GM23338 (cell line): ENCODE measurements at regions not wholly inside any gene's neighbourhood (a gene's known extent, or its start where the extent isn't known, plus 50 kb on each side); places are given as distances from the start of the nearest gene placed in this dataset.

Experiments
- ATAC-seq: fragments of 200-7000 bp; cut with Tn5 transposase; 3 replicates; pipeline ENCODE4 v1.9.1; 2020
- DNase-seq: peaks from one replicate; pipeline ENCODE4 v3.0.0-alpha.2; 2015; ENCODE audit warnings: low spot score
- H2AFZ ChIP-seq: fragments of 200-600 bp; sonication (generic); 2 replicates; pipeline ENCODE4 v1.8.0; 2016; ENCODE audit warnings: antibody characterized with exemption, mild to moderate bottlenecking, moderate library complexity
- H3F3A ChIP-seq: fragments of 200-600 bp; sonication (generic); replicated peaks from 2 replicates; pipeline ENCODE4 v1.8.0; 2017; ENCODE audit warnings: antibody characterized with exemption, mixed run types, low read depth
- H3K27ac ChIP-seq: fragments of 200-600 bp; sonication (generic); 2 replicates; pipeline ENCODE4 v1.6.1; 2016; ENCODE audit warnings: low read depth
- H3K27me3 ChIP-seq: fragments of 200-600 bp; sonication (generic); 2 replicates; pipeline ENCODE4 v1.8.0; 2016; ENCODE audit warnings: mild to moderate bottlenecking, mixed run types, moderate library complexity; ENCODE audit not compliant: insufficient read depth
- H3K36me3 ChIP-seq: fragments of 200-600 bp; sonication (generic); 2 replicates; pipeline ENCODE4 v1.8.0; 2016; ENCODE audit warnings: mild to moderate bottlenecking; ENCODE audit not compliant: insufficient read depth
- H3K4me1 ChIP-seq: fragments of 200-600 bp; sonication (generic); 2 replicates; pipeline ENCODE4 v1.8.0; 2016; ENCODE audit warnings: mild to moderate bottlenecking, moderate library complexity; ENCODE audit not compliant: insufficient read depth
- H3K4me2 ChIP-seq: fragments of 200-600 bp; sonication (generic); 2 replicates; pipeline ENCODE4 v1.7.1; 2017; ENCODE audit warnings: mixed run types
- H3K4me3 ChIP-seq: fragments of 200-600 bp; sonication (generic); 2 replicates; pipeline ENCODE4 v1.6.1; 2016; ENCODE audit warnings: mixed run types
- H3K79me2 ChIP-seq: fragments of 200-600 bp; sonication (generic); replicated peaks from 2 replicates; pipeline ENCODE4 v1.8.0; 2017; ENCODE audit warnings: mild to moderate bottlenecking; ENCODE audit not compliant: insufficient read depth
- H3K9me2 ChIP-seq: fragments of 200-600 bp; sonication (generic); 2 replicates; pipeline ENCODE4 v1.8.0; 2017; ENCODE audit not compliant: insufficient read depth
- H4K20me1 ChIP-seq: fragments of 200-600 bp; sonication (generic); replicated peaks from 2 replicates; pipeline ENCODE4 v1.8.0; 2017; ENCODE audit warnings: mild to moderate bottlenecking; ENCODE audit not compliant: insufficient read depth
- H3K27ac Mint-ChIP-seq: 2 replicates; pipeline ENCODE4 v1.8.0; 2020; ENCODE audit warnings: inconsistent platforms, mild to moderate bottlenecking, moderate library complexity, mixed read lengths
- H3K27me3 Mint-ChIP-seq: 3 replicates; pipeline ENCODE4 v1.8.0; 2022; ENCODE audit warnings: low read depth, mild to moderate bottlenecking, moderate library complexity, mixed read lengths, inconsistent platforms; ENCODE audit not compliant: insufficient read depth, poor library complexity
- H3K36me3 Mint-ChIP-seq: 3 replicates; pipeline ENCODE4 v1.8.0; 2021; ENCODE audit warnings: low read depth, mild to moderate bottlenecking, inconsistent platforms, moderate library complexity, mixed read lengths
- H3K4me1 Mint-ChIP-seq: 3 replicates; pipeline ENCODE4 v1.8.0; 2020; ENCODE audit warnings: mild to moderate bottlenecking, inconsistent platforms, mixed read lengths
- H3K4me3 Mint-ChIP-seq: 3 replicates; pipeline ENCODE4 v1.8.0; 2021; ENCODE audit warnings: moderate library complexity, mild to moderate bottlenecking, inconsistent platforms, mixed read lengths
- H3K9me3 Mint-ChIP-seq: 3 replicates; pipeline ENCODE4 v1.8.0; 2020; ENCODE audit warnings: moderate library complexity, mild to moderate bottlenecking, inconsistent platforms, mixed read lengths
- CREB1 ChIP-seq: fragments of 250-450 bp; sonication (Bioruptor Pico); IDR thresholded peaks from 2 replicates; pipeline ENCODE4 v1.5.0; 2020; ENCODE audit warnings: low read depth, mild to moderate bottlenecking, moderate library complexity
- EZH2 ChIP-seq: fragments of 200-600 bp; sonication (generic); IDR thresholded peaks from one replicate; pipeline ENCODE4 v1.8.0; 2017; ENCODE audit warnings: antibody characterized with exemption, mild to moderate bottlenecking, low read depth; ENCODE audit not compliant: unreplicated experiment
- EZH2phosphoT487 ChIP-seq: fragments of 200-600 bp; sonication (generic); IDR thresholded peaks from one replicate; pipeline ENCODE4 v1.8.1; 2018; ENCODE audit warnings: antibody characterized with exemption; ENCODE audit not compliant: unreplicated experiment
- JUNB ChIP-seq: IDR thresholded peaks from one replicate; pipeline ENCODE4 v1.6.1; 2016; ENCODE audit warnings: antibody characterized with exemption; ENCODE audit not compliant: unreplicated experiment
- NANOG ChIP-seq: IDR thresholded peaks from 2 replicates; pipeline ENCODE4 v1.6.1; 2016; ENCODE audit warnings: antibody characterized with exemption, borderline replicate concordance
- POLR2AphosphoS5 ChIP-seq: IDR thresholded peaks from 2 replicates; pipeline ENCODE4 v1.6.1; 2016; ENCODE audit warnings: antibody characterized with exemption, low read depth
- STAT1 ChIP-seq: IDR thresholded peaks from one replicate; pipeline ENCODE4 v1.6.1; 2016; ENCODE audit warnings: antibody characterized with exemption; ENCODE audit not compliant: unreplicated experiment
- ZNF114 ChIP-seq: fragments of 250-450 bp; sonication (Bioruptor Pico); IDR thresholded peaks from 2 replicates; pipeline ENCODE4 v1.5.0; 2020; ENCODE audit warnings: mild to moderate bottlenecking, moderate library complexity
- ZNF331 ChIP-seq: fragments of 250-450 bp; sonication (Bioruptor Pico); IDR thresholded peaks from 2 replicates; pipeline ENCODE4 v1.5.0; 2020; ENCODE audit warnings: low read depth, mild to moderate bottlenecking, moderate library complexity
- TF ChIP-seq, protein P1 (sequence below), 2 experiments: fragments of 200-600 bp in 1 of 2; sonication (generic) in 1 of 2; conservative IDR thresholded peaks; 2 replicates each; pipeline versions ENCODE4 v1.5.1 to v1.6.1; 2016 to 2017; ENCODE audit warnings: antibody characterized with exemption in 2 of 2, low read depth in 2 of 2, mild to moderate bottlenecking in 2 of 2, moderate library complexity in 1 of 2
- TF ChIP-seq, protein P2 (sequence below): fragments of 250-450 bp; sonication (Bioruptor Pico); IDR thresholded peaks from 2 replicates; pipeline ENCODE4 v1.5.0; 2020; ENCODE audit warnings: mild to moderate bottlenecking, moderate library complexity
- TF ChIP-seq, protein P3 (sequence below): IDR thresholded peaks from one replicate; pipeline ENCODE4 v1.6.1; 2018; ENCODE audit warnings: antibody characterized with exemption; ENCODE audit not compliant: unreplicated experiment
- TF ChIP-seq, protein P4 (sequence below): IDR thresholded peaks from 2 replicates; pipeline ENCODE4 v1.6.1; 2016; ENCODE audit warnings: antibody characterized with exemption

DNA sequence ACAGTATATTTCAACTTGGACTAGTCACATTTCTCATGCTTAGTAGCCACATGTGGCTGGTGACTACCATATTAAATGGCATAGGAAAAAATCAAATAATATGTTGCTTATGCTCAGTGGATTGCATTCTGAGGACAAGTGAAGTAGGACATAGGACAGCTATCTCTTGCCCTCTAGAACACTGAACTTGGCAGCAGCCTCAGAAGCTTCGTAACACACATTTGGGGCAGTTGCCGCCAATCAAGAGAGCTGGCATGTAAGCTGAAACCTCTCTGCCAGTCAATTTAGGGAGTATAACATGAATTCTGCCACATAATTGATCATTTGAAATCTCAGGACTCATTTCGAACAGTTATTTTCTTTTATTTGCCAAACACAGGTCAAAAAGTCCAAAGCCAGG, 505.5 kb downstream of the MAT2B start:
- no peak overlapping the region for H2AFZ ChIP-seq
- H3K4me3 Mint-ChIP-seq, result no peak overlapping the region
- H3K79me2 ChIP-seq, result no peaks in the 10 kb centered on the region
- H3K4me1 ChIP-seq, result no peaks in the 10 kb centered on the region
- H4K20me1 ChIP-seq, result no peaks in the 10 kb centered on the region
- no peaks in the 10 kb centered on the region for H3K9me3 Mint-ChIP-seq
- no peaks in the 10 kb centered on the region for H3K27me3 ChIP-seq
- no peak for ATAC-seq
- H3K36me3 Mint-ChIP-seq, result no peaks in the 10 kb centered on the region
- no peaks in the 10 kb centered on the region for H3K9me2 ChIP-seq
- no peak overlapping the region for H3K27ac ChIP-seq
- H3K4me1 Mint-ChIP-seq, result peaks cover 2% of the 10 kb centered on the region; the same call in 2 of the 3 replicates
- no peak overlapping the region for H3K27ac Mint-ChIP-seq
- H3K4me3 ChIP-seq, result no peak overlapping the region
- no peaks in the 10 kb centered on the region for H3K27me3 Mint-ChIP-seq
- no peak overlapping the region for H3K4me2 ChIP-seq
- no peak for DNase-seq
- no peaks in the 10 kb centered on the region for H3K36me3 ChIP-seq
- TF ChIP-seq, protein P1, sequence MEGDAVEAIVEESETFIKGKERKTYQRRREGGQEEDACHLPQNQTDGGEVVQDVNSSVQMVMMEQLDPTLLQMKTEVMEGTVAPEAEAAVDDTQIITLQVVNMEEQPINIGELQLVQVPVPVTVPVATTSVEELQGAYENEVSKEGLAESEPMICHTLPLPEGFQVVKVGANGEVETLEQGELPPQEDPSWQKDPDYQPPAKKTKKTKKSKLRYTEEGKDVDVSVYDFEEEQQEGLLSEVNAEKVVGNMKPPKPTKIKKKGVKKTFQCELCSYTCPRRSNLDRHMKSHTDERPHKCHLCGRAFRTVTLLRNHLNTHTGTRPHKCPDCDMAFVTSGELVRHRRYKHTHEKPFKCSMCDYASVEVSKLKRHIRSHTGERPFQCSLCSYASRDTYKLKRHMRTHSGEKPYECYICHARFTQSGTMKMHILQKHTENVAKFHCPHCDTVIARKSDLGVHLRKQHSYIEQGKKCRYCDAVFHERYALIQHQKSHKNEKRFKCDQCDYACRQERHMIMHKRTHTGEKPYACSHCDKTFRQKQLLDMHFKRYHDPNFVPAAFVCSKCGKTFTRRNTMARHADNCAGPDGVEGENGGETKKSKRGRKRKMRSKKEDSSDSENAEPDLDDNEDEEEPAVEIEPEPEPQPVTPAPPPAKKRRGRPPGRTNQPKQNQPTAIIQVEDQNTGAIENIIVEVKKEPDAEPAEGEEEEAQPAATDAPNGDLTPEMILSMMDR (conservative IDR thresholded peaks at IDR 0.05; ENCODE audit: low read depth in 2 of 2), result no peak
- TF ChIP-seq EZH2, result no peak
- TF ChIP-seq, protein P2, sequence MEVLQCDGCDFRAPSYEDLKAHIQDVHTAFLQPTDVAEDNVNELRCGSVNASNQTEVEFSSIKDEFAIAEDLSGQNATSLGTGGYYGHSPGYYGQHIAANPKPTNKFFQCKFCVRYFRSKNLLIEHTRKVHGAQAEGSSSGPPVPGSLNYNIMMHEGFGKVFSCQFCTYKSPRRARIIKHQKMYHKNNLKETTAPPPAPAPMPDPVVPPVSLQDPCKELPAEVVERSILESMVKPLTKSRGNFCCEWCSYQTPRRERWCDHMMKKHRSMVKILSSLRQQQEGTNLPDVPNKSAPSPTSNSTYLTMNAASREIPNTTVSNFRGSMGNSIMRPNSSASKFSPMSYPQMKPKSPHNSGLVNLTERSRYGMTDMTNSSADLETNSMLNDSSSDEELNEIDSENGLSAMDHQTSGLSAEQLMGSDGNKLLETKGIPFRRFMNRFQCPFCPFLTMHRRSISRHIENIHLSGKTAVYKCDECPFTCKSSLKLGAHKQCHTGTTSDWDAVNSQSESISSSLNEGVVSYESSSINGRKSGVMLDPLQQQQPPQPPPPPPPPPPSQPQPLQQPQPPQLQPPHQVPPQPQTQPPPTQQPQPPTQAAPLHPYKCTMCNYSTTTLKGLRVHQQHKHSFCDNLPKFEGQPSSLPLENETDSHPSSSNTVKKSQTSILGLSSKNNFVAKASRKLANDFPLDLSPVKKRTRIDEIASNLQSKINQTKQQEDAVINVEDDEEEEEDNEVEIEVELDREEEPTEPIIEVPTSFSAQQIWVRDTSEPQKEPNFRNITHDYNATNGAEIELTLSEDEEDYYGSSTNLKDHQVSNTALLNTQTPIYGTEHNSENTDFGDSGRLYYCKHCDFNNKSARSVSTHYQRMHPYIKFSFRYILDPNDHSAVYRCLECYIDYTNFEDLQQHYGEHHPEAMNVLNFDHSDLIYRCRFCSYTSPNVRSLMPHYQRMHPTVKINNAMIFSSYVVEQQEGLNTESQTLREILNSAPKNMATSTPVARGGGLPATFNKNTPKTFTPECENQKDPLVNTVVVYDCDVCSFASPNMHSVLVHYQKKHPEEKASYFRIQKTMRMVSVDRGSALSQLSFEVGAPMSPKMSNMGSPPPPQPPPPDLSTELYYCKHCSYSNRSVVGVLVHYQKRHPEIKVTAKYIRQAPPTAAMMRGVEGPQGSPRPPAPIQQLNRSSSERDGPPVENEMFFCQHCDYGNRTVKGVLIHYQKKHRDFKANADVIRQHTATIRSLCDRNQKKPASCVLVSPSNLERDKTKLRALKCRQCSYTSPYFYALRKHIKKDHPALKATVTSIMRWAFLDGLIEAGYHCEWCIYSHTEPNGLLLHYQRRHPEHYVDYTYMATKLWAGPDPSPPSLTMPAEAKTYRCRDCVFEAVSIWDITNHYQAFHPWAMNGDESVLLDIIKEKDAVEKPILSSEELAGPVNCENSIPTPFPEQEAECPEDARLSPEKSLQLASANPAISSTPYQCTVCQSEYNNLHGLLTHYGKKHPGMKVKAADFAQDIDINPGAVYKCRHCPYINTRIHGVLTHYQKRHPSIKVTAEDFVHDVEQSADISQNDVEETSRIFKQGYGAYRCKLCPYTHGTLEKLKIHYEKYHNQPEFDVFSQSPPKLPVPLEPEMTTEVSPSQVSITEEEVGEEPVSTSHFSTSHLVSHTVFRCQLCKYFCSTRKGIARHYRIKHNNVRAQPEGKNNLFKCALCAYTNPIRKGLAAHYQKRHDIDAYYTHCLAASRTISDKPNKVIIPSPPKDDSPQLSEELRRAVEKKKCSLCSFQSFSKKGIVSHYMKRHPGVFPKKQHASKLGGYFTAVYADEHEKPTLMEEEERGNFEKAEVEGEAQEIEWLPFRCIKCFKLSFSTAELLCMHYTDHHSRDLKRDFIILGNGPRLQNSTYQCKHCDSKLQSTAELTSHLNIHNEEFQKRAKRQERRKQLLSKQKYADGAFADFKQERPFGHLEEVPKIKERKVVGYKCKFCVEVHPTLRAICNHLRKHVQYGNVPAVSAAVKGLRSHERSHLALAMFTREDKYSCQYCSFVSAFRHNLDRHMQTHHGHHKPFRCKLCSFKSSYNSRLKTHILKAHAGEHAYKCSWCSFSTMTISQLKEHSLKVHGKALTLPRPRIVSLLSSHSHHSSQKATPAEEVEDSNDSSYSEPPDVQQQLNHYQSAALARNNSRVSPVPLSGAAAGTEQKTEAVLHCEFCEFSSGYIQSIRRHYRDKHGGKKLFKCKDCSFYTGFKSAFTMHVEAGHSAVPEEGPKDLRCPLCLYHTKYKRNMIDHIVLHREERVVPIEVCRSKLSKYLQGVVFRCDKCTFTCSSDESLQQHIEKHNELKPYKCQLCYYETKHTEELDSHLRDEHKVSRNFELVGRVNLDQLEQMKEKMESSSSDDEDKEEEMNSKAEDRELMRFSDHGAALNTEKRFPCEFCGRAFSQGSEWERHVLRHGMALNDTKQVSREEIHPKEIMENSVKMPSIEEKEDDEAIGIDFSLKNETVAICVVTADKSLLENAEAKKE (CRISPR knock-in tag), result no peak
- no peak for TF ChIP-seq STAT1
- TF ChIP-seq EZH2phosphoT487, result no peak
- TF ChIP-seq POLR2AphosphoS5, result no peak
- TF ChIP-seq JUNB, result no peak
- TF ChIP-seq, protein P3, sequence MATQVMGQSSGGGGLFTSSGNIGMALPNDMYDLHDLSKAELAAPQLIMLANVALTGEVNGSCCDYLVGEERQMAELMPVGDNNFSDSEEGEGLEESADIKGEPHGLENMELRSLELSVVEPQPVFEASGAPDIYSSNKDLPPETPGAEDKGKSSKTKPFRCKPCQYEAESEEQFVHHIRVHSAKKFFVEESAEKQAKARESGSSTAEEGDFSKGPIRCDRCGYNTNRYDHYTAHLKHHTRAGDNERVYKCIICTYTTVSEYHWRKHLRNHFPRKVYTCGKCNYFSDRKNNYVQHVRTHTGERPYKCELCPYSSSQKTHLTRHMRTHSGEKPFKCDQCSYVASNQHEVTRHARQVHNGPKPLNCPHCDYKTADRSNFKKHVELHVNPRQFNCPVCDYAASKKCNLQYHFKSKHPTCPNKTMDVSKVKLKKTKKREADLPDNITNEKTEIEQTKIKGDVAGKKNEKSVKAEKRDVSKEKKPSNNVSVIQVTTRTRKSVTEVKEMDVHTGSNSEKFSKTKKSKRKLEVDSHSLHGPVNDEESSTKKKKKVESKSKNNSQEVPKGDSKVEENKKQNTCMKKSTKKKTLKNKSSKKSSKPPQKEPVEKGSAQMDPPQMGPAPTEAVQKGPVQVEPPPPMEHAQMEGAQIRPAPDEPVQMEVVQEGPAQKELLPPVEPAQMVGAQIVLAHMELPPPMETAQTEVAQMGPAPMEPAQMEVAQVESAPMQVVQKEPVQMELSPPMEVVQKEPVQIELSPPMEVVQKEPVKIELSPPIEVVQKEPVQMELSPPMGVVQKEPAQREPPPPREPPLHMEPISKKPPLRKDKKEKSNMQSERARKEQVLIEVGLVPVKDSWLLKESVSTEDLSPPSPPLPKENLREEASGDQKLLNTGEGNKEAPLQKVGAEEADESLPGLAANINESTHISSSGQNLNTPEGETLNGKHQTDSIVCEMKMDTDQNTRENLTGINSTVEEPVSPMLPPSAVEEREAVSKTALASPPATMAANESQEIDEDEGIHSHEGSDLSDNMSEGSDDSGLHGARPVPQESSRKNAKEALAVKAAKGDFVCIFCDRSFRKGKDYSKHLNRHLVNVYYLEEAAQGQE, result no peak
- TF ChIP-seq ZNF331, result no peak
- no peak for TF ChIP-seq NANOG
- no peak for TF ChIP-seq CREB1 (CRISPR knock-in tag)
- TF ChIP-seq, protein P4, sequence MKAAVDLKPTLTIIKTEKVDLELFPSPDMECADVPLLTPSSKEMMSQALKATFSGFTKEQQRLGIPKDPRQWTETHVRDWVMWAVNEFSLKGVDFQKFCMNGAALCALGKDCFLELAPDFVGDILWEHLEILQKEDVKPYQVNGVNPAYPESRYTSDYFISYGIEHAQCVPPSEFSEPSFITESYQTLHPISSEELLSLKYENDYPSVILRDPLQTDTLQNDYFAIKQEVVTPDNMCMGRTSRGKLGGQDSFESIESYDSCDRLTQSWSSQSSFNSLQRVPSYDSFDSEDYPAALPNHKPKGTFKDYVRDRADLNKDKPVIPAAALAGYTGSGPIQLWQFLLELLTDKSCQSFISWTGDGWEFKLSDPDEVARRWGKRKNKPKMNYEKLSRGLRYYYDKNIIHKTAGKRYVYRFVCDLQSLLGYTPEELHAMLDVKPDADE, result no peak
- TF ChIP-seq ZNF114 (CRISPR knock-in tag), result no peak
- H3F3A ChIP-seq, result no peaks in the 10 kb centered on the region
